ENCODE measurements at regions not wholly inside any gene's neighbourhood (a gene's known extent, or its start where the extent isn't known, plus 50 kb on each side); places are given as distances from the start of the nearest gene placed in this dataset.

DNA sequence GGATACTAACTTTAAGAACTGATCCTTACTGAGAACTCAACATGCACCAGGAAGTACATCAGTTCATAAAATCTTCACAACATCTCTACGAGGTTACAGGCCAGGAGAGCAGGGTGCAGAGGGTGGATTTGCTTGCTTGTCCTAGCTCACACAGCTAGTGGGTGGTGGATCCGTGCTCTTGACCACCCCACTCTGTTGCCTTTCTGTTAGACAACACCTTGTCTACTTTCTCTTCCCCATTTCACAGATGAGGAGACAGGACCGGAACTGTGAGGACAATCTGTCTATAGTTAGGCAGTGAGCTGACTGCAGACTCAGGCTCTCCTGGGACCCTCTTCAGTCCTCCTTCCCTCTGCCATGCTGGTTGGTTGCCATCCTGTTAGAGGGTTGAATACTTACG, 221.7 kb upstream of the TLE3 start:
- DNase-seq = no peak

GRCh38 chr15:70318594-70319465, 221.1 kb upstream of the TLE3 start:
- peak; percentile 85 for DNase-seq

GRCh38 chr15:70316059-70316600, 218.4 kb upstream of the TLE3 start:
- no peak for DNase-seq

DNA sequence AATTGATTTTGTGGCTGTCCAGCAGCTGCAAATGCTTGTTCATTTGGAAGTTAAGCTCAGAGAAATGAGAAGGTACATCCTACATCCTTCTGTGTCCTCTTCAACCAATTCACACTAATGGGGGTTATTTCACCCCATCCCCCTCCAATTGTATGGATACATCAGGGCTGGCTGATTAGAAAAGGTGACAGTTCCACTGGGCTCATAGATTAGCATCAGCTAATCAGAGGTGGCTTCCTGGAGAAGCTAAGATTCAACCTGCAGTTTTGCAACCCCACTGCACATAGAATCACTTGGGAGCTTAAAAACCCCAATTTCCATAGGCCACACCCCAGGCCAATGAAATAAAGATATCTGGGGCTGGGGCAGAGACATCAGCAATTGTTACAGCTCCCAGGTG, 217.7 kb upstream of the TLE3 start:
- DNase-seq = no peak

- DNase-seq = no peak
Observed at GRCh38 chr15:70314688-70315087, 217.0 kb upstream of the TLE3 start.

- no peak for DNase-seq
Observed at GRCh38 chr15:70314018-70314354, 216.3 kb upstream of the TLE3 start.

- no peak for DNase-seq
Observed at GRCh38 chr15:70313099-70314017, 215.6 kb upstream of the TLE3 start.

DNA sequence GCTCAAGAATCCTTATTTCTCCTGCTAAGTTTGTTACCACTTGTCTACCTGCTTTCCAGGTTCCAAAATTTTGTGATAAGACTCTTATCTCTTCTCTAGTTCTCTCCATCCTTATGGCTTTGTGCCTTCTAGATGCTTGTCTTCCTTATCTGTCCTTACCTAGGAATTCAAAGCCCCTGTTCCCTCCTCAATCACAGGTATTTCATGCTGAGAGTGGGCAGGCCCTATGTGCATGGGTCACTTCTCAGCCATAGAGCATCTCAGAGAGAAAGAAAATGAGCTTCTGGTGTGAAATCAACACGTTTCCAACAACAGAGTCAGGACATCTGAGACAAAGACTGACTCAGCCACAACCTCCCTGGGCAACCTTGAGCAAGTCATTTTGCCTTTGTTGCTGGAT, 214.1 kb upstream of the TLE3 start:
- no peak for DNase-seq

DNA sequence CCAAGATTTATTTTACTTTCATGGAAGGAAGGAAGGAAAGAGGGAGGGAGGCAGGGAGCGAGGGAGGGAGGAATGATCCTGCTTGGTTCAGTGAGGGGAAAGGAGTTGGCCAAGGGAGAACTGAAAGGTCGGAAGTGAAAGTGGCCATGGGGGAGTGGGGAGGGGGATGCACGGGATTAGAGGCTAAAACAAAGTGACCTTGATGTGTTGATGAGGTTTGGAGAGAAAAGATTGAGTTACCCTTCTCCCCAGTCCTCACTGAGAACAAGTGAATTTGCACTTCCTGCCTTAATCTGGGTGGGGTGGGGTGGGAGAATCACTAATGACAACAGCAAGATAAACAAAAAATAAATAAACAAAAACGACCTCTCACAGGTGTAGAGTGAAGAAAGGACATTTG, 212.0 kb upstream of the TLE3 start:
- no peak for DNase-seq

GRCh38 chr15:70308735-70309434, 211.2 kb upstream of the TLE3 start:
- DNase-seq = no peak

GRCh38 chr15:70308011-70308734, 210.5 kb upstream of the TLE3 start:
- no peak for DNase-seq

- DNase-seq = no peak
Observed at GRCh38 chr15:70306582-70306981, 208.9 kb upstream of the TLE3 start.

DNA sequence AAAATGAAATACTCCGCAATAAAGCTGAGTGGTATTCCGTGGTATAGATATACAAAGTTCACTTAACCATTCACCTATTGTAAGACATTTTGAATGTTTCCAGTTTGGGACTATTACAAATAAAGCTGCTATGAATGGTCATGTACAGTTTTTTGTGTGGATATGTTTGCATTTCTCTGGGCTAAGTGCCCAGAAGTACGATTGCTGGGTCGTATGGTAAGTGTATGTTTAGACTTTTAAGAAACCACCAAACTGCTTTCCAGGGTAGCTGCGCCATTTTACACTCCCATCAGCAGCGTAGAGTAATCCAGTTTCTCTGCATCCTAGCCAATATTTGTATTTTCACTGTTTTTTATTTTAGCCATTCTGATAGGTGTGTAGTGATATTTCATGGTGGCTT, 208.4 kb upstream of the TLE3 start:
- no peak for DNase-seq

DNA sequence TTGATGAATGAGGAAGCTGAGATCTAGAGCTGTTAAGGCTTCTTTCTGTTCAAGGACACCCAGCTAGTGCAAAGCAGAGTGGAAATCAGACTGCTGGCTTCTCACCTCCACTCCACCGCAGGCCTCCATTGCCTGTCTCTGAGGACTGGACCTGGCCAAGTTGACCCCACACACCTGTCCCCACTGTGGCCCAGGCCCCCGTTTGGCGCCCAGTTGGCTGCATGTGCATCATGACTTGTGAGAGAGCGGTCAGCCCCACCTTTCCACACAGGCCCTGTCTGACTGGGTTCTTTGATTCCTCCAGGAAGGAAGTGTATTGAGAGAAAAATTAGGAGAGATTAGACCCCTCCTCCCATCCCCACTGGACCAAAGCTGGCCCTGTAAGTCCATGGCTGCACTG, 206.3 kb upstream of the TLE3 start:
- no peak for DNase-seq

DNA sequence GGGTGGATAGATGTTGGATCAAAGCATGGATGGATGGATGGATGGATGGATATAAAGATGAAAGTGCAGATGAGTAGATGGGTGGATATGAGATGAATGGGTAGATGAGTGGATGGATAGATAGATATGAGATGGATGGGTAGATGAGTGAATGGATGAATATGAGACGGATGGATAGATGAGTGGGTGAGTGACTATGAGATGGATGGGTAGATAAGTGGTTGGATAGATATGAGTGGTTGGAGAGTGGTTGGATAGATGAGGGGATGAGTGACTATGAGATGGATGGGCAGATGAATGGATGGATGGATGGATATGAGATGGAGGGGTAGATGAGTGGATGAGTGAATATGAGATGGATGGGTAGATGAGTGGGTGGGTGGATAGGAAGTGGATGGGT, 204.6 kb upstream of the TLE3 start:
- DNase-seq = no peak

DNA sequence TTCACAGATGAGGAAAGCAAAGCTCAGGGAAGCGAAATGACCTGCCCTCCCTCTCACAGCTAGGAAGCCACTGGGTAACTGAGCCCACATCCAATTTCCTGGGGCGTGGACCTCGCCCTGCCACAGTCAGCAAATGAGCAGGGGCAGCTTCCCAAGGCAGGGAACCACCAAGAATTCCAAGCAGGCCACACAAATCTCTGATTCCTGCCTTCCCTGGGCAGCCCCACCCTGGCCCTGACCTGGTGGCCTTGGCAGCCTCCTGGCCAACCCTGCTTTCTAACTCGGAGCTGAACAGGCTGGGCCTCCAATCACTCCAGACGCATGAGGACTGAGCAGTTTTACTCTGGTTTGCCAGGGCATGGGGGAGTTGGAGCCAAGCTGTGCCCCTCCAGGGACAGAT, 203.7 kb upstream of the TLE3 start:
- DNase-seq = no peak

DNA sequence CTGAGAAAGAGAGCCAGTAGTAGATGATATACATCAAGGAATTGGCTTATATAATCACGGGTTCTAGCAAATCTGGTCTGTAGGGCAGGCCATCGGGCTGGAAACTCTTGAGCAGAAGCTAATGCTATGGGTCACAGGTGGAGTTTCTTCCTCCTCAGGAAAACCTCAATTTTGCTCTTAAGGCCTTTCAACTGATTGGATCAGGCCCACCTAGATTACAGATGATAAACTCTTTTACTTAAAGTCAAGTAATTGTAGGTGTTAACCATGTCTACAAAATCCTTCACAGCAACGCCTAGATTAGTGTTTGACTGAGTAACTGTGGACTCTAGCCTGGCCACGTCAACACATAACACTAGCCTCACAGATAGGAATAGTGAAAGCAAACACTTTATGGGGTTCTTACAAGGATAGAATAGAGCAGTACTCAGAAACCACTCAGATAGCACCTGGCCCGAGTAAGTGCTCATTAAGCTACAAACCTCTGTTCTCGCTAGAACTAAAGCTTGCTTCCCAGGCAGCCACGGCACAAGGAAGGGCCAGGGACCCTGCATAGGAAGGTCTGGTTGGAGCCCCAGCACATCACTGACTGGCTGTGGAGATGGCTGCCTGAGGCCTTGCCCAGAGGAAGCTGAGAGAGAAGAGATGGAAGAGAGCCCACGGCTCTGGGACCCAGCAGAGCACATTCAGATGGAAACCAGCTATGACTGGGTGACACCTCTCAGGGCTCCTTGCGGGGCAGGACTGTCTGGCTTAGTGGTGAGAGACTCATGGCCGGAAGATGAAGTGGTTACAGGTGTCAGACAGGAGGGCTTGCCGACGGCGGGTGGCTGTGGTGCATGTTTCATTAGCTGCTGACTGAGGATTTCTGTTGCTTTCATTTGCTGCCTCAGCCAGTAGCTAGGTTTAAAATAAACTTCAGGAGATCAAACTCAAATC, 202.5 kb upstream of the TLE3 start:
- no peak for DNase-seq

DNA sequence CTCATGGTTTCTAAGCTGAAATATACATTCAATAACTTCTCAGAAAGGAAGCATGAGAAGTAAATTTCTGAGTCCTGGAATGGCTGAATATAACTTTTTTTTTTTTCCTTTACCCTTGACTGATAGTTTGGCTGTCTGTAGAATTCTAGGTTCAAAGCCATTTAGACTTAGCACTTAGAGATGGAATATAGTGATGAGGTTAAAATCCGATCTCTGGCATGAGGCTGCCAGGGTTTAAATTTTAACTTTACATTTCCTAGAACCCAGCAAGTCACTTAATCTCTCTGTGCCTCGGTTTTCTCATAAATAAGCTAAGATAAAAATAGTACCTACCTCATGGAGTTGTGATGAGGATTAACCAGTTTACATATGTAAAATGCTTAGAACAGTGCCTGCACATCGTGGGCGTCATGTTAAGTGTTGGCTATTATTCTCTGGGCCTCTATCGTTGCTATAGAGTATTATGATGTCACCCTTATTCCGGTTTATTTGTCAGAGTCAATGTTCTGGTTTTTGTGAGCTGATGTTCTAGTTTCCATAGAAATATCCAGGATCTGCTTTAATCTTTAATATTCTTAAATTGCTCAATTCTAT, 199.8 kb upstream of the TLE3 start:
- DNase-seq = no peak

GRCh38 chr15:70294731-70295305, 197.1 kb upstream of the TLE3 start:
- no peak for DNase-seq

Measured in HCEC 1CT (cell line).